Limb (tissue), 2 donors: ENCODE measurements at regions not wholly inside any gene's neighbourhood (a gene's known extent, or its start where the extent isn't known, plus 50 kb on each side); places are given as distances from the start of the nearest gene placed in this dataset.
"Not testable (repeated sequence)": the region's sequence is repeated elsewhere in the genome, so short reads cannot be mapped to it uniquely, and the experiment has no call there.

ENCODE experiments used
- DNase-seq, 2 donors: peaks; one replicate each; pipeline ENCODE4 v3.0.0-alpha.2; 2016; ENCODE audit errors: extremely low spot score in 2 of 2

DNA sequence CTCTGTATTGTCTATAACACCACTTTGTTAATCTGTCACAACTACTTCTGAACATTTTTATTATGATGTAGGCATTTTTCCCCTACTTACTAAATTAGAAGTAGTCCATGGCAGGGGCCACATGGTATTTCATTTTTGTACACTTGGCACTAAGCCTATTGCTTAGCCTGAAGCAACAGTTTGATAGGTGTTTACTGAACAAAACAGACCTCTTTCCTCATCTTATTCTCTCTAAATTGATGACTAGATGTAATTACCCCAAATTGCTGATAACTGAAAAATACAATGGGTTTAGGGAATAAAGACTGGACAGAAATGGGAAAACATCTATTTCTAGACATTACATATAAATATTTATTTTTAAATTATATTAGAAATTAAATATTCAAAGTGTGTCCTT lies 633.8 kb downstream of the SLCO4C1 start:
- DNase-seq, result no peak

DNA sequence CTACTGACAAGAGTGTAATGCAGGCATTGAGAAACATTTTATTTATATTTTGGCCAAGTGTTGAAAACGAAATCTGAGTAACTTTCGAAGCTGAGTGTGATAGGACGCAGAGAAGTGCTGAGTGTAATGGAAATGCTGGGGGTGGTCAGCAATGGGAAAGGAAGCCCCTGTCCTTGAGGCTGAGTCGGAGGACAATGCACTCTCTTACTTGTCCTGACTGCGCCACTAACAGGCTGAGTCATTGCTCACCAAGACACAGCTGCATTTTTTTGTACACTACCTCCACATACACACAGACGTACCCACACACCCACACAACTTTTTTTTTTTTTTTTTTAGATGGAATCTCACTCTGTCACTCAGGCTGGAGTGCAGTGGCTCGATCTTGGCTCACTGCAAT lies 637.7 kb downstream of the SLCO4C1 start:
- DNase-seq, result no peak

DNA sequence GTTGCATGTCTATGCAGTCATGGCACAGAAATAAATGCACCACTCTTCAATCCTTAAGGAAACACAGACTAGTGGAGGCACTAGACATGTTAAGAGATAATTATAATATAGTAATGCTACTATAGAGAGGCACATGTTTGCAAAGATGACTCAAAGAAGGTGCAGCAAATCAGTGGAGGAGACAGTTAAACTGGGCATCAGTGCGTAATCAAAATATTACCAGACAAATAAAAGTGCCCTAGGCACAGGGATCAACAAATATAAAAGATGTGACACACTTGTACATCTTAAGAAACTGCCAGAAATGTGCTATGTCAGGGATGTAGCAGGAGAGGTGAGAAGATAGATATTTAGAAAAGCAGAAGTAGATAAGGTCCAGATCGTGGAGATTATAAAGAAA lies 642.1 kb downstream of the SLCO4C1 start:
- no peak for DNase-seq

DNA sequence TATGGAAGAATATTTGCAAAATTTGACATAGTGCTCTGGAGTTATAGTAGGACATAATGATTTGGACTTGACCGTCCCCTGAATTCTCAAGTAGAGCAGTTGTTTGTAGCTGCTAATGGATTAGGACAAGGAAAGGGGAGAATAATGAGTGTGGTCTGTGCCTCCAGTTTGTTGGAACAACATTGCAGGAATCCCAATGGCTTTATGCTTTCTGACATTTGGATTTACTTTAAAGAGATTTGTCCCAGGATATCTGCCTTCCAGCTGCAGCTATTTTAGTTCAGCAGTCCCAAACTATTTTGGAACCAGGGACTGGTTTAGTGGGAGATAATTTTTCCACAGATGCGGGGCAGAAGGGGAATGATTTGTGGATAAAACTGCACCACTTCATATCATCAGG lies 648.2 kb downstream of the SLCO4C1 start:
- no peak for DNase-seq

DNA sequence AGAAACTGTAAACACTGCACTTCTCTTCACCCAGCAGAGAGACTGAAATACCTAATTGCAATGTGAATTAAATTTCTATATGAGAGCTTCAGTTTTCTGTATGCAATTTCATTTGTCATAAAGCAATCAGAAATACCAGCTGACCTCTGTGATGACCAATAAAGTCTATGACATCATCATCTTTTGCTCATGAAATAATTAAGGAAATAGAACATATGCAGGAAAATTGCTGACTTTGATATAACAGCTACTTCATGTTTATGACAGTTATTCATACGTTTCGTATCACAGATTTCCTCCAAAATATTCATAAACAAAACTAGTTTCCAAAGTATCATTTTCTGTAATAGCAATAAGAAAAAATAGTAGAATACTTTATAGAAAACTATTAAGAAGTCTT lies 652.3 kb downstream of the SLCO4C1 start:
- no peak for DNase-seq

DNA sequence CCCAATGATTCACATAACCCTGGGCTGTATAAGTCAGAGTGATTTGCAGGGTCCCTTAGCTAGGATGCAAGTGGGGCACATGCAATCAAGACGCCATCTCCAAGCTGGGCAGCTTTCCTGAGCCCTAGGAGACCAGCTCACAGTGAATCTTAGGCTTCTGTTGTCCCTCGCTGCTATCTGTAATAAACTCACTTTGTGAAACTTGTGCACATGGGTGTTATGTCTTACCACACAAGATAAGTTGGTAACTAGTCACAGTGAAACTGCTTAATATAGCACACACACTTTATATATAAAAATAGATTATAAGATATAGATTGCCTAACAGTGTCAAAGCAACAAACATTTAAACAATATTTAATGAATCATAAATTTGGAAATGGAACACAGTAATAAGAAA lies 658.5 kb downstream of the SLCO4C1 start:
- no peak for DNase-seq

DNA sequence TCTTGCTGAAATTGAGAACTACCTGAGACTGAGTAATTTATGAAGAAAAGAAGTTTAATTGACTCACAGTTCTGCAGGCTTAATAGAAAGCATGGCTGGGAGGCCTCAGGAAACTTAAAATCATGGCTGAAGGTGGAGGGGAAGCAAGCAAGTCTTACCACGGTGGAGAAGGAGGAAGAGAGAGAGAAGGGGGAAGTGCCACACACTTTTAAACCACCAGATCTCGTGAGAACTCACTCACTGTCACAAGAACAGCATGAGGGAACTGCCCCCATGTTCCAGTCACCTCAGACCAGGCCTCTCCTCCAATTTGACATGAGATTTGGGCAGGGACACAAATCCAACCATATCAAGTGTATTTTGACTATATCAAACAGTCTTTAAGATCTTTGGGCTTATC lies 668.3 kb downstream of the SLCO4C1 start:
- not testable (repeated sequence) for DNase-seq

DNA sequence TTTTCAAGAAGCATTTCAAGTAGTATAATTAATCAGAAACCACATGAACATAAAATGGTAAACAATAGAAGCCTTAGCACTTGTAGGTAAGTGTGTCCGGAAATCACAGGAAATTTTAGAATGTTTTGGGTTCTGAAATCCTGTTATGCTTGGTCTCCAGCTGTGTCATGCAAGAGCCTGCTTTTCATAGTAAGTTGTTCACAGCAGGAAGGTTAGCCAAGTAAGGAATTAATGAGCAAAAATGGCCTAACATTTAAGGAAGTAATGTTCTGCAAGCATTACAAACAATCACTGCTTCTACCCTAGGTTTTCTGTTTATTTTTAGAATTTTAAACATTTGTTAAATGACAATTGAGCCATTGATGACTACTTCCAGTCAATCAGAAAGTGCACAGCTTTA lies 669.5 kb downstream of the SLCO4C1 start:
- DNase-seq, result no peak

DNA sequence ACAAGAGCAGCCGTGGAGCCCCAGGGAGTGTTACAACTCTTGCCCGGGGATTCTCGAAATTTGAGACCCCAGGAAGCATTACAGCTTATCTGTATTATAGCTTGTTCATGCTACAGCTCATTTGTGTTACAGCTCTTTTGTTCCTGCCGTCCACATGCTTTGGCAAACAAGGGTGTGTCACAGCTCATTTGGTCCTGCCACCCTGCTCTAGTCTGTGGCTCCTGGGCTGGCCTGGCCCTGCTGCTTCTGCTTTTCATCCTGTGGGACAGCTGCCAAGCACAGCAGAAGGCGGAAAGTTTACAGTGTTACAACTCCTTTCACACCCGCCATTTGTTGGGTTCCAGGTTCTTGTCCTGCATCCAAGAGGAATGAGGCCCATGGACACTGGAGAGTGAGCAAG lies 685.0 kb downstream of the SLCO4C1 start:
- no peak for DNase-seq

DNA sequence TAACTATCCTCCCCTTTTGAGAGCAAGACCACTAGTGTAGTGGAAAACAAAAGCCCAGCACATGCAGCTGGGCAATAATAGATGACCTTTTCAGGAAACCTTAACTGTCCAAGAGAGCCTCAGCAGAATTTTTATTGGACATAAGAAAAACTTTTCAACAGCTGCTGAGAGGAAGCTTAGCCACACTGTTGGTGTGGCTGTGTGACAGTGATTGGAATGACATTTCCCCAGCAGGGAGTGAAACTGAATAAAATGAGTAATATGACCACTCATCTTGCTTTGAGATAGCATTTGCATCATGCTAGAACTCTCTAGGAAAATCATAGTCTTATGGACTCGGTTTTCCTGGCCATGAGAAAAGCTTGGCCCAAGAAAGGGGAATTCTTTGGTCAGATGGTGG lies 687.8 kb downstream of the SLCO4C1 start:
- DNase-seq, result no peak

DNA sequence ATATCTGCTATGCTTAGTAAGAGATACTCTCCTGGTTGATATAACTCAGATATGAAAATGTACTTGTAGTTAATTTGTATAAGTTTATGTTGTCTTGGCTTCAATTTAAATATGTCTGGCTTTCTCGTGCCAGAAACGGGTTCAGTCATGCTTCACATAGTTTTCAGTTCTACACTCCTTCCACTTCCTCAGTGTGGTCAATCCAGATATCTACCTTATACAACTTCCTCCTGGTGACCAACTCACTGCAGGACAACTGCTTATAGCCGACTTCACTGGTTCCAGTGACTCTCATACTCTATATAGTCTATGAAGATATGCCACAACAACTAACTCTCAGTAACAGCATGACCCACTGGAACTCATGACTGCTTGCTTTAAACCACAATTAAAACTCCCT lies 690.4 kb downstream of the SLCO4C1 start:
- no peak for DNase-seq

DNA sequence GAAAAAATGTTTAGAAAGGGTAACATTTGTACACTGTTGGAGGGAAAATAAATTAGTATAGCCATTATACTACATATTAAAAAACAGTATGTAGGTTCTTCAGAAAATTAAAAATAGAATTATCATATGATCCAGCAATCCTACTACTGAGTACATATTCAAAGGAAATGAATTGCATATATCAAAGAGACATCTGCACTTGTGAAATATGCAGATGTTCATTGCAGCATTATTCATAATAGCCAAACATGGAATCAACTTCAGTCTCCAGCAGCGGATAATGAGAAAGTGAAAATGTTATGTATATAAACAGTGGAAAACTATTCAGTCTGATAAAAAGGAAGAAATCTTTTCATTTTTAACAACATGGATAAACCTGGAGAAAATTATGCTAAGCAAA lies 695.5 kb downstream of the SLCO4C1 start:
- DNase-seq, result no peak

DNA sequence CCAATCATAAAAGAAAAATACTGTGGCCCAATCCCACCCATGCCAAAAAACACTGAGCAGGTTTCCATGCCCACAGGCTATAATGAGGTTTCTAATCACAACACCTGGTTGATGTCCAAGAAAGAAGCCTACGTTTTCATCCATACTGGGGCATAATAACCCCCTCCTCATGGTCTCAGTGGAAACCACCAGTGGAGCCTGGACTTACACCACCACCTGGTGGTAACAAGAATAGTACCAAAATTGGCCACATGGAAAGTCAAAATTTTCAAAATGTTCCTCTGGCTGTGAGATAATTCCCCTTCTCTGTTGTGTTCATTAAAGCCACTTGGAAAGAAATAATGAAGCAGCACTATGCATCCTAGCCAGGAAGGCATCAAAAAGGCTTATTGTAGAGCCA lies 687.3 kb upstream of the ST8SIA4 start:
- DNase-seq, result no peak

DNA sequence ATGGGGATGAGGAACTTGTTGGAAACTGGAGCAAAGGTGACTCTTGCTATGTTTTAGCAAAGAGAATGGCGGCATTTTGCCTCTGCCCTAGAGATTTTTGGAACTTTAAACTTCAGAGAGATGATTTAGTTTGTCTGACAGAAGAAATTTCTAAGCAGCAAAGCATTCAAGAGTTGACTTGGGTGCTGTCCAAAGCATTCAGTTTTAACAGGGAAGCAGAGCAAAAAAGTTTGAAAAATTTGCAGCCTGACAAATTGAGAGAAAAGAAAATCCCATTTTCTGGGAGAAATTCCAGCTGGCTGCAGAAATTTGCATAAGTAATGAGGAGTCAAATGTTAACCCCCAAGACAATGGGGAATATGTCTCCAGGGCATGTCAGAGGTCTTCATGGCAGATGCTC lies 682.3 kb upstream of the ST8SIA4 start:
- no peak for DNase-seq

DNA sequence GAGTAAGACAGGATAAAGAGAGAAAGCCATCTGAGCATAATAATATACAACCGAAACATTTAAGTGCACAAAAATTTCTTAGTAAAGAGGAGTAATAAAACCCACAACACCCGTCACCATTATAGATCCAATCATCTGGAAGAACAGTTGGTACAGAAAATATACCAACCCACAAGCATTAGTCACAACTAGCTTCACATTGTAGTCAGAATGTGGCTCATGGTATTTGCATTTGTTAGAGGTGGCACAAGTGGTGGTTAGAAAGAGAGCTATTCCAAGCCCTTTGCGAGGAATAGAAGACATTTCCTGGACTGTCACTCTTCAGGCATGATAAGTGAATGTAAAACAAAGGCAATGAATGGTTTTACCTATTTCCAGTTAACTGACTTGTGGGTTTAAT lies 677.5 kb upstream of the ST8SIA4 start:
- no peak for DNase-seq

DNA sequence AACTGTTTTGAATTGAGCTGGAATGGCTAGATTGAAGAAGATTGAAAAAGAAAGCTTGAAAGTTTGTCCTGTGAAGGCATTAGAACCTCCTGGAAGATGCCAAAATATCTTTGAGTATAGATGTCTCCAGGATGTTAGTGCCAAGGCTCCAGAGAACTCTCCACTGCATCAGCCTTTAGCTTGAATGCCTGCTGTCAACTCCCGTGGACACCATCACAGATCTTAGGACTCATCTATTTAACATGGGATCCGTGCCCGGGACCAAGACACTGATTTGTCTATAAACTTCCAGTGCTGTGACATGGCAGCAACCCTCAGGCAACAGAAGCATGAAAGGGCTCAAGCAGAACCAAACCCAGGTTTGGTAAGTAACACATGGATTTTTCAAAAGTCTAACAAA lies 670.9 kb upstream of the ST8SIA4 start:
- DNase-seq, result no peak

DNA sequence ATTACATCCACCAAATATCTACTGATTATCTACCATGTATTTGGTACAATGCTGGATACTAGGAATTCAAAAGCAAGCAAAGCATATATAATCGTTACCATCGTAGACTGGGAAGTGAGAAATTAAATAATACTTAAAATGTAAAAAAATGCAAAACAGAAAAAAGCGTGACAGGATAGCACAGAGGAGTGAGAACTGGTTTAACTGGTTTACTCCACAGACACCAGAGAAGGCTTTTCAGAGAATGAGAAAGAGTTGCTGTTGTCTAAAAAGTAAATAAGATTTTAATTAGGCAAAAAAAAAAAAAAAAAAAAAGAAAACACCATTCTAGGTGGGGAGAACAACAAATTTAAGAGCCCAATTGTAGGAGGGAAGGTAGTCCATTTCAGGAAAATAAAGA lies 657.9 kb upstream of the ST8SIA4 start:
- no peak for DNase-seq

DNA sequence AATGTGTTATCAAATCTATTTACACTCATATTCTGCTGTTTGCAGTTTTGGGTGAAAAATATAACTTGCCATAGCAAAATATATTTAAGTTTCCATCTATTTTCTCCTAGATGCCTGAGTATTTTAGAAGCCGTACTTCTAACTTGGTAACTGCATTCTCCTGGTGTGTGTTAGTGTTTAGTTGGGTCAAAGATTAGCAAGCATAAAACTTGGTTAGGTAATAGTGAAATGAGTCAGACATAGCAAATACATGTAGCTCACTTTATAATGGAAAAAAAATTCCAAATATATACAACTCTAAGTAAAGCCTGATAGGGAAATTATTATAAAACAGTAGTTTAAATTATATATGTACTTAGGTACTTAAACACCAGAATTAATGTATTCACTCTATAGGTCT lies 640.7 kb upstream of the ST8SIA4 start:
- DNase-seq, result no peak

DNA sequence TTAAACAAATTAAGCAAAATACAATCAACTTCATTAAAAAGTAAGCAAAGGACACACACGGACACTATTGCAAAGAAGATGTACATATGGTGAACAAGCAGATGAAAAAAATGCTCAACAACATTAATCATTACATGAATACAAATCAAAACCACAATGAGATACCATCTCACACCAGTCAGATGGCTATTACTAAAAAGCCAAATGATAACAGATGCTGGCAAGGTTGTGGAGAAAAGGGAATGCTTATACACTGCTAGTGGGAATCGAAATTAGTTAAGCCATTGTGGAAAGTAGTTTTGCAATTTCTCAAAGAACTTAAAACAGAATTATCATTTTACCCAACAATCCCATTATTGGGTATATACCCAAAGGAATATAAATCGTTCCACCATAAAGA lies 636.2 kb upstream of the ST8SIA4 start:
- no peak for DNase-seq

DNA sequence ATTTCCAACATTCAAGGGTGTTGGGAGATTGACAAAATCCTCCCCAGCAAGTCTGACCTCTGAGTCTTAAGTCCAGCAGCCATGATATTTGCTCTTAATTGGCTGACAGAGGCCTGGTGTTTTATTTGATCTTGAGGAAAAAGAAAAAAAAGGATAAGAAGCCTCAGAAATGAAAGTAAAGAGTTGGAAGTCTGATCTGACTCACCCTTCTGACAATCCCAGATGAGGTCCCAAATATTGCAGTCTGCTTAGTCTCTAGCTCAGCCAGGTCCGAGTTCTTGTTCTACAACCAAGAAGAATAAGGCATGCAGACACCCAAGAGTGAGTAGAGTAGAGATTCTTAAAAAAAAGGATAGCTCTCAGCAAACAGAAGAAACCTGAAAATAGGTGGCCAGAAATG lies 632.5 kb upstream of the ST8SIA4 start:
- DNase-seq, result no peak

DNA sequence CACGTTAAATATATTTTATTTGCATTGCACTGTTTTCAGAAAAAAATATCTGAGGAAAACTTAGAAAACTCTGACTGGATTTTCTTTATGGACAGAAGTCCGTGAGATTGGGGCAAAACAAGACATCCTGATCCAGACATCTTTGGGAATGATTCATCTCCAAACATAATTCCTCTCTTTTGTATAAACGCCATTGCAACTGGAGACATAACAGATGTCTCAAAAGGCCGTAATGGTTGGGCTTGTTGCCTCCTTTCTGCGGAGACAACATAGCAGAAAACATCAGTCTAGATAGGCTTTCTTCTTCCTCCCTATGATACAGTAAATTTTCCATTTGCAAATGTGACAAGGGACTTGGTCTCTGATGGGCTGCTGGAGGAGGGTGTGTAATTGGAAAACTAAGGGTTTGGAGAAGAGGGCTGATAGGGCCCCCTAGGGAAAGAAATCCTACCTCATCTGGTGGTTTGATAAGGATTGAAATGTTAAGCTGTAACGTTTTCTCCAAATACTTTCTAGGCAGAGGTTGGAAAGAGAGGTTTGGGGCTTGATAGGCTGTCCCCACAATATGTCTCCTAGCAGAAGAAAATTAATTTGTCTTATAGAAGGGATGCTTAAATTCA lies 631.5 kb upstream of the ST8SIA4 start:
- no peak for DNase-seq

DNA sequence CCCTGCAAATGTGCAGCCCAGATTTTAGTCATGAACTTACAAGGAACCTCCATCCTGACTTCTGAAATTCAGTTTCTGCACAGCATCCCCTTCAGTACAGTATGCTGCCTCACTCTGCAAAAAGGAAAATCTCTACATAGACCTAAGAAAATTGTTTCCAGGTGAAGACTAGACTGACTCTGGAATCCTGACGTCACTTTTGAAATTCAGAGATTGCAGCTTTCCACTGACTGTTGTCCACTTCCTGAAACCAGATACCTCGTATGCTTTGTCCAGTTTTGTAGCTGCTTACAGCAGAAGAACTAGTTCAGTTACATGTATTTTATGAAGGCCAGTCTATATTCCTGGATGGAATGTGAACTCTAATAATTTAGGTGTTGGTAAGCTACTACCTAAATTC lies 629.3 kb upstream of the ST8SIA4 start:
- DNase-seq, result no peak

DNA sequence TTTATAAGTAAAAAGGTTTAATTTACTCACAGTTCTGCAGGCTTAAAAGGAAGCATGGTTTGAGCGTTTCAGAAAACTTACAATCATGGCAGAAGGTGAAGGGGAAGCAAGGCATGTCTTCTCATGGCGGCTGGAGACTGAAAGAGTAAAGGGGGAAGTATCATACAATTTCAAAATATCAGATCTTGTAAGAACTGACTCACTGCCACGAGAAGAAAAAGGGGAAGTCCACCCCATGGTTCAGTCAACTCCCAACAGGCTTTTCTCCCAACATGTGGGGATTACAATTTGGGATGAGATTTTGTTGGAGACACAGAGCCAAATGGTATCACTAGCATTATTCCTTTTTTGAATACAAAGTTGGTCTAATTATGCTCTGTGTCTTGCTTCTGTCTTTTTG lies 627.9 kb upstream of the ST8SIA4 start:
- DNase-seq, result no peak

DNA sequence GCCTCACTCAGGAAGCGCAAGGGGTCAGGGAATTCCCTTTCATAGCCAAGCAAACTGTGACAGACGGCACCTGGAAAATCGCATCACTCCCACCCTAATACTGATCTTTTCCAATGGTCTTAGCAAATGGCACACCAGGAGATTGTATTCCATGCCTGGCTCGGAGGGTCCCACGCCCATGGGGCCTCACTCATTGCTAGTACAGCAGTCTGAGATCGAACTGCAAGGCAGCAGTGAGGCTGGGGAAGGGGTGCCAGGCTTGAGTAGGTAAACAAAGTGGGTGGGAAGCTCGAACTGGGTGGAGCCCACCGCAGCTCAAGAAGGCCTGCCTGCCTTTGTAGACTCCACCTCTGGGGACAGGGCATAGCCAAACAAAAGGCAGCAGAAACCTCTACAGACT lies 626.0 kb upstream of the ST8SIA4 start:
- DNase-seq, result not testable (repeated sequence)
